ENCODE measurements at regions not wholly inside any gene's neighbourhood (a gene's known extent, or its start where the extent isn't known, plus 50 kb on each side); places are given as distances from the start of the nearest gene placed in this dataset.

GRCh38 chr2:33672389-33672788 is 73.3 kb upstream of the FAM98A start (continued):
- no peak for TF ChIP-seq TAF1 (IDR thresholded peaks at IDR 0.05; ENCODE audit: low read depth, low read length)
- TF ChIP-seq RFX5 (IDR thresholded peaks at IDR 0.05; ENCODE audit: borderline replicate concordance, low read depth, low read length) = no peak
- TF ChIP-seq EGR1 (IDR thresholded peaks at IDR 0.05; ENCODE audit: borderline replicate concordance, low read depth, low read length) = no peak
- no peak for TF ChIP-seq CBX8 (IDR thresholded peaks at IDR 0.05; ENCODE audit: borderline replicate concordance, low read depth, low read length)
- no peak for TF ChIP-seq SUZ12 (IDR thresholded peaks at IDR 0.05; ENCODE audit: low read length)
- TF ChIP-seq SIX5 (IDR thresholded peaks at IDR 0.05; ENCODE audit: low read depth, low read length) = no peak
- no peak for TF ChIP-seq JUN (IDR thresholded peaks at IDR 0.05; ENCODE audit: low read depth, low read length)

All from H1 (cell line).